H4 (cell line): ENCODE measurements at regions not wholly inside any gene's neighbourhood (a gene's known extent, or its start where the extent isn't known, plus 50 kb on each side); places are given as distances from the start of the nearest gene placed in this dataset.
"Not testable (repeated sequence)": the region's sequence is repeated elsewhere in the genome, so short reads cannot be mapped to it uniquely, and the experiment has no call there.

Experiments used
- DNase-seq: peaks from one replicate; pipeline ENCODE4 v3.0.0-alpha.2; 2015; ENCODE audit warnings: low spot score

- no peak for DNase-seq
Observed at GRCh38 chr15:62218841-62219240, 53.8 kb upstream of the C2CD4B start.

GRCh38 chr15:62219799-62220198 is 54.7 kb upstream of the C2CD4B start:
- no peak for DNase-seq

- no peak for DNase-seq
Observed at GRCh38 chr15:62223020-62223419, 57.9 kb upstream of the C2CD4B start.

GRCh38 chr15:62228604-62229003 is 63.5 kb upstream of the C2CD4B start:
- no peak for DNase-seq

DNA sequence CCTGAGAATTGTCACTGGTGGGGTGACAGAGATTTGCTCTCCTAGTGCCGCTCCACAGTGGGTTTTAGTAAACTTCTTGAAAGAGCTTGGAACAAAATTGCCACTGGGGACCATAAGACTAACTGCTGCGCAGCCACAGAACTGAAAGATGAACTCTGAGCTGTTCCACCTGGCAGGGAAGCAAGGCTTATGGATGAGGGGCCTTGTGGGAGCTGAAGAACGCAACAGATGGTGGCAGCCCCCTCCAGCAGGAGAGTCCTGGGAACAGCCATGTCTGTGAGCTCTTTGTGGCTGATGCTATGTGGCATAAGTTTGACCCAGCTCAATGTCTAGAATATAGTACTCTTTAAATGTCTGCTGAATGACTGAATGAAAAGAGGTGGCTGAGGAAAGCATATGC is 66.8 kb upstream of the C2CD4B start:
- DNase-seq = no peak

DNA sequence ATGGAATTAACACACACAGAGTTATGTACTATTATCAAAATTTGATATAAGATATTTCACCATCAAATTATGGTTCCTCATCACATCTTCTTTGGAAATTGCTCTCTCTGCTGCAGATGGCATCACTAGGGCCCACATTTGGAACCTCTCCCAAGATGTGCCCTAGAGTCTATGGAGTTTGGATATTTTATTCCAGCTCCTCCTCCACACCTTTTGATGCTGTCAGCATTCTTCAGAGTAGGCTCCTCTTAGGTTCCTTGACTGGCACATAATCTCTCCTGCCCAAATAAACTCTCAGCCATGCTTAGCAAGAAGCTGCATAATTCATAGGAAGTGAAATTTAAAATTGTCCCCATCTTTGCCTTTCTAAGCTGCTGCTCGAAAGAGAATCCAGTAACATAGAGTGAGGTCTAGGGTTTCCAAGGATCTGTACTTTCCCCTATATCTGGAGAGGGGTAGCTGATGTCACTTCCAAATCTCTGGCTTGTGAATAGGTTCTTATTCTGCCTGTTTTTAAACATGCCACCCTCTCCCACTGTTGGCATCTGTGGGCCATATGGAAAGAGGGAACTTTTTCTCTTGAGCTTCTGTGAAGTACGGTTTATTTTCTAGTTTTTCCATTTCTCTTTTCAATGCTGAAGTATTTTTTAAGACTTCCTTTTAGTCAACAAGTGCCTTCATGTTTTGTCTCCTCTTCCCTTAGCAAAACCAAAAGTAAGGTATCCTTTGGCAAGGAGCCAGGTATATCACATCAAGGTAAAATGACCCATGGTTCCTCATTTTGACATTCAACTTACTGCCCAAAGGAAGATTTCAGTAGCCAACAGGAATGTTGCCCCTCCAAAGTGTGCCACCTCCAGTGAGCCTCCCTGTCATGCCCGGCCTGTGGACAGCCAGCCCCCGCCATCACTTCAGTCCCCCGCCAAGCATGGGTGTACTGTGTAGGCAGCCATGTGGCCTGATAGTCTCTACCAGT is 75.3 kb upstream of the C2CD4B start:
- DNase-seq = no peak

DNA sequence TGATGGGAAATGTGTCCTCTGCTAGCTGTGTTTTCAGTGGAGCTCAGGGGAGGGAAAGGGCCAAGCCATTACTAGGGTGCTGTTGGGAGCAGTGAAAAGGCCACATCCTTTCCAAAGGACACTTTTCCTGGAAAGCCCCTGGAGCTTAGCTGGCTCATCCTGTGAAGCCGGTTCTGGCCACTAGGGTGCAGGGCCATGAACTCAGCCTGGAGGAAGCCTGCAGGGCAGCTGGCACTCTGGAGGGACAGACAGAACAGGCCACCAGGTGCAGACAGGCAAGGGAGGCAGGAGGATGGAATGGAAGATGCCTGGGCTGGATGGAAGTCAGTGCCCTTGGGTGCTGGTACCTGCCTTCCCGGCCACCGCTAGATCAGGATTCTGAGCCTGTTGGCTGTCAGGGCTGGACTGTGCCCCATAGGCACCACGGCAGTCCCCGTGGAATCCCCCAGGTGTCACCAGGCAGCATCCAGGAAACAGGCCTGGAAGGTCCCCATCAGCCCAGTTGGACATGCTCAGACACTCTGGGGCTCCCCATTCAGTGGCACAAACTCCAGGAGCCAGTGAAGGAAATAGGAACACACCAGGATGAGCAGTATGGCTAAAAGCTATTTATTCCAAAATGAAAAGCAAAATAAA is 76.2 kb upstream of the C2CD4B start:
- no peak for DNase-seq

DNA sequence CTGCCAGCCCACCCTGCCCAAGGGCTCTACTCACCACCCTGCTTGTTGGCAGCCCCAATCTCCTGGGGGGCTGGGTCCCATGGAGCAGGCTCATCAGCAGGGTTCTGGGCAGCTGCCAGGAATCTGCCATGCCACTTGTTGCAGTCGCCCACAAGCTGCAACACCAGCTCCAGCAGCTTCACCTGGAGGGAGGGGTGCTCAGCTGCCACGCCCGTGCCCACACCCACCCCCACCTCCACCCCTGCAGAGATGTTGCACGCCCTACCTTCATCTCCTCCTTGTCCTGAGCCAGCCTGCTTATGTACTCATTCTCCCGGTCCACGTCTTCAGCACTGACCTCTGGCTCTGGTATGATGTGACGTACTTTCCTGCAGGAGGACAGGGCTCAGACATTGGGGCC is 77.9 kb upstream of the C2CD4B start:
- no peak for DNase-seq

- no peak for DNase-seq
Observed at GRCh38 chr15:62244762-62245161, 79.7 kb upstream of the C2CD4B start.

DNA sequence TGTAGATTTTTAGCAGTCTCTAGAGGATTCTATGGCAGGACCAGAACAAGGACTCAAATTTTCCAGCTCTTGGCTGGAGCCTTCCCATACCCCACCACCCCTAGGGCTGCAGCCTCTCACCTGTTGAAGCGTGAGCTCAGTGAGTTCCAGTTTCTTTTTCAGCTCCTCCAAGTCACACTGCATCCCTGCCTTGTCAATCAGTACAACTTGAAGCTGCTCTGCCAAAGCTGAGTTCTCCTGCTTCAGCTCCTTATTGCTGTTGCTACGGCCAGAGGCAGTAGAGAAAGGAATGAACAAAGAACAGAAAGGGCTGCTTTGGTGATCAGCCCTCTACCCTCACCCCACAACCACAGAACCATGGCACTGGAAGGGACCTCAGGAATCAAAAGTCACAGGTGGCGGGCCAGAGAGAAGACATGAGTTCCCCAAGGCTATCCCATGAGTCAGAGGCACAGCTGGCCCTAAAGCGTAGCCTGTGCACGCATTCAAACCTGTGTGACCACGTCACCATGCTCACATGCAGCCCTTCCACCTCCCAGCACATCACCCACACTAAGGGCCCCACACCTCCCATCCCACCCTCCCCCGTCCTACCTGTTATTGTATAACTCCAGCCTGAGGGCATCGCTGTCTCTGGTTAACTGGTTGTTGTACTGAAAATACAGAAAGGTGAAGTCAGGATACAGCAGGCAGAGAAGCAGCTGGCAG is 83.3 kb upstream of the C2CD4B start:
- DNase-seq = no peak

DNA sequence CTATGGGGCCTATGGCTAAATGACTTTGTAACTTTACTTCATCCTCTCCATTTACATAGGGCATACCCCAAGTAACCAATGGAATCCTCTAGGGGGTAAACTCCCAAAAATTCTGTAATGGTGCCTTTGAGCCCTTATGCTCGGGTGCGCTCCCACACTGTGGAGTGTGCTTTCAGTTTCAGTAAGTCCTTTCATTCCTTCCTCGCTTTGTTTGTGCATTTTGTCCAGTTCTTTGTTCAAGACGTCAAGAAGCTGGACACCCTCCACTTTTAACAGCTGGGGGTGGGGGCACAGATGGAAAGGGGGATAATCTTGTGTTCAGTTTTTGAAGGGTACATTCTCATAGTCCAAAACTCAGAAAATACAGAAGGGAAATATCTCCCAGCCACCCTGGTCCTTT is 84.4 kb upstream of the C2CD4B start:
- DNase-seq = no peak

DNA sequence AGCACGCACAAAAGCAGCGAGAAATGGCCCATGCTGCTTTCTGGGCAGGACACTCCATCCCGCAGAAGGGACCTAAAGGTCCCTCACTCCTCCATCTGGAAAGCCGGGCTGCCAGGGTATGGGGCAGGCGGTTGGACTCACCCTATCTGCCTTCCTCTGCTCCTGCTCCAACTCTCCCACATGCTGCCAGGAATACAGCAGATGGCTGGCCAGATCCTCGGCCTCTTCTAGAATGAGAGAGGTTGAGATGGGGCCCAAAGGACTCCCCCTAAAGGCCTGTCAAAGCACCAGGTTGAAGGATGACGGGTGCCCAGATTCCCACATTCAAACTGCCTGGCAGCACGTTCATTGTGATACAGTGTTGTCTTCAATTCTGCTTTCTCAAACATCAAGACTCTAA is 85.1 kb upstream of the C2CD4B start:
- no peak for DNase-seq

GRCh38 chr15:62250978-62251377 is 85.9 kb upstream of the C2CD4B start:
- no peak for DNase-seq

DNA sequence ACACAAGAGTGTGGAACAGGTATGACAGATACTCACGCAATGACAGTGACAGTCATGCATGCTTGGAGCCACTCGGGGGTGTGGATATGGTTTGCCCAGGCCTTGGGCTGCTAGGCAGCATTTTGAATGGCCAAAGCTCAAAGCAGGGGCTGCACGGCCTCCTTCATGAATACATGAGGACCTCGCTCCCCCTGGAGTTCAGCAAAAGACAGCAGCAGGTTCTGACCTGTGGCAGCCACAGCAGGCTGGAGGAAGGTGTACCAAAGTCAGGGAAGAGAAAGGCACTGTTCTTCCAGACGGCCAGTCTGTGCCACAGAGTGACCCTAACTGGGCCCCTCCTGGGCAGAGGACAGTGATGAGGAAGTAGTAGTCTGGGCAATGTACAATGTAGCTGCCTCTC is 88.2 kb upstream of the C2CD4B start:
- DNase-seq = no peak

DNA sequence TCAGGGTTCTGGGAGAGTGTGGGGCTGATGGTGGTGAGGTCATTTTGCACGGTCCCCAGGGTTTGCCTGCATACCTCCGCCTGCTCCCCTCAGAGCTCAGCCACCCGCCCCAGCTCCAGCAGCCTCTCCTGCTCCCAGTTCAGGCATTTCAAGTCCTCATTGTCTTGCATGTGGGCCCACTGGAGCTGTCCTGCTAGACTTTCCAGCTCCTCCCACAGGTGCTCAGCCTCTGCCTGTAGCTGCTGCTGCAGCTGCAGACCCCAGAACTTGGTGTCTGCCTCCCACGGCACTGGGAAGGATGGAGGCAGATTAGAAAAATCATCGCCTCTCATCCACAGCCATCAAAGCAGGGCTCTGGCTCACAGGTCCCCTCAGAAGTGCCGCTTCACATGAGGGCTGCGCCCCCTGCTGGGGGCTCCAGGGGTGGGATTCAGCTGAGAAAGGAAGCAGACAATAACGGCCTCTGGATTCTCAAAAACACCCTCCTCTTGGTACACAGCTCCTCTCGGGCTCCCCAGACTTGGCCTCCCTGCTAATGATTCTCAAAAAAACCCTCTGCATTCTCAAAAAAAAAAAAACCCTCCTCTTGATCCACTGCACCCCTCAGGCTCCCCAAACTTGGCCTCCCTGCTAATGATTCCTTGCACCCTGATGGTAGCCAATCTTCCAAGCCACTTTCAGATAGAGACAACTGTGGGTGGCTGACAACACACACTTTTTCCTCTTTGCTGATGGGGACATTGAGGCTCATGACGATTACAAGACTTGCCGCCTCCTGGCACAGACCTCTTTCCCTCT is 89.3 kb upstream of the C2CD4B start:
- DNase-seq = no peak

GRCh38 chr15:62256430-62256829 is 91.3 kb upstream of the C2CD4B start:
- DNase-seq = not testable (repeated sequence)

- no peak for DNase-seq
Observed at GRCh38 chr15:62257996-62258521, 93.0 kb upstream of the C2CD4B start.

DNA sequence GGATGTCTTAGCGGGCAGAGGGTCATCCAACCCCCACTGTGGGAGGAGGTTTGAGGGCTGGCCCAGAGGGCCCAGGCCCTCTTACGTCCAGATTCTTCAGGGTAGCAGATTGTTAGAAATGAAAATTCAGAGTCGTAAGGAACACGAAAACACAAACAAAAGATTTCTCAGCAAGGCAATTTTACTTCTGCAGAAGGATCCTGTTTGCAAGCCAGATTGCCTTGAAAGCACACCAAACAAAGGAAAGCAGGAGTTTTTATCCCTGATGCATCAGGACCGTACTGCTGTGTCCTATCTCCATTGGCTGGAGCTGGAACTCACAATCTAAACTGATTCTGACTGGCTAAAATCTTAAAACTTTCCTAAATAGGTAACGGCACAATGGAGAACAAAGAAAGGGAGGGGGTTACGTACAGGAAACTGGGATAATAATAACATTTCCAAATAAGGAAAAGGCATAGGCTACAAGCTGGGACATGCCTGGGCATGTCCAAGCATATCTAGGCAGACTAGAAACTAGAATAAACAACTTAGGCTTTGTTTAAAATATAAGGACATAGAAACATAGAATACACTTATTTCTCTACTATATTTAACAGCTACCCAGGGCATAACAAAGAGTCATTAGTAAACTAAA is 97.3 kb upstream of the C2CD4B start:
- DNase-seq = no peak

DNA sequence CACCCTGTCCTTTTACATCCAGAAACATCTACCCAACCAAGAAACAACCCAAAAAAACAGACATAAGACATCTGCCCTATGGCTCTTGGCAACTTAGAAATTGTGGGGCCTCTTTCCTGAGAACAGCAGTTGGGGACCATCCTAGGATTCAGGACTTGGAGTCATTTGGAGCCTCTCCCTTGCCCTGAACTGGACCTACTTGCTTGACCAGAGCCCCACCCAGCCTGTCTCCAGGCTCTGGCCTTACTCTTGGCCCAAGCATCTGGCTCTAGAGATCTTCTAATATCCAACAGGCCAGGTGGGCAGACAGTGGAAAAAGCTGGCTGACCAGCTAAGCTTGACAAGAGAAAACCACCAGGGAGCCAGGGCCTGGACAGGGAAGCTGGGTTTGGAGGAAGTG is 99.1 kb upstream of the C2CD4B start:
- DNase-seq = no peak

DNA sequence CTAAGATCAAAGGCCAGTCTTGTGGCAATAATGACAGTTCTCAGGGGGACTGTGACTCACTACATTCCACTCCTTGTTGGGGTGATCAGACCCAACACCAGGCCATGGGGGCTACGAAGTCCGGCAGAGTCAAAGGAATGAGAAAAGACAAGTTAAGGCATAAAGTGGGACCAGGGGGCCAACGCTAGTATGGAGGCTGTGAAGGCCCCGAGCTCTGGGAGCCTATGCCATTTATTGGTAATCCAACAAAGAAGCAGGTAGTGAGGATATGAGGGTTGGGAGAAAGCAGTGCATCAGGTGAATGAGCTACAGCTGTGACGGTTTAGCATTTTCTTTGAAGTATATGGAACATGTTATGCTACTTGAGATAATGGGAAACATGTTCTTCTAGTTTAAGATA is 104.4 kb upstream of the C2CD4B start:
- no peak for DNase-seq
